CD4-positive, alpha-beta memory T cell (primary cell): ENCODE measurements at regions not wholly inside any gene's neighbourhood (a gene's known extent, or its start where the extent isn't known, plus 50 kb on each side); places are given as distances from the start of the nearest gene placed in this dataset.

Experiments used
- CTCF ChIA-PET: fragments of 350-600 bp; sonication (Branson Sonifier 250); formaldehyde crosslinking; loops from one replicate; lab custom pipeline; 2021; ENCODE audit warnings: inconsistent platforms; ENCODE audit not compliant: partially characterized antibody; lab: Charles Lee
- POLR2A ChIA-PET: fragments of 350-600 bp; sonication (Branson Sonifier 250); formaldehyde crosslinking; loops from one replicate; lab custom pipeline; 2021; ENCODE audit not compliant: partially characterized antibody; lab: Charles Lee
- DNase-seq, 5 donors: peaks; one replicate each; pipeline versions ENCODE4 v3.0.0 to v3.0.0-alpha.2; 2020 to 2022; ENCODE audit warnings: mixed read lengths in 1 of 5
- H3K27ac ChIP-seq: one replicate; pipeline ENCODE4 v1.7.0; 2013; ENCODE audit warnings: low read depth, low read length
- H3K27me3 ChIP-seq: 2 replicates; pipeline ENCODE4 v1.7.0; 2013; ENCODE audit warnings: mild to moderate bottlenecking, low read length, moderate library complexity; ENCODE audit not compliant: insufficient read depth
- H3K36me3 ChIP-seq: 2 replicates; pipeline ENCODE4 v1.7.0; 2013; ENCODE audit warnings: mild to moderate bottlenecking, low read length, moderate library complexity; ENCODE audit not compliant: insufficient read depth
- H3K4me1 ChIP-seq: 2 replicates; pipeline ENCODE4 v1.7.0; 2013; ENCODE audit warnings: mild to moderate bottlenecking, low read length, moderate library complexity; ENCODE audit not compliant: insufficient read depth
- H3K4me3 ChIP-seq, 2 donors: one replicate each; pipeline ENCODE4 v1.7.0; 2013; ENCODE audit warnings: low read length in 2 of 2, mild to moderate bottlenecking in 1 of 2
- H3K9me3 ChIP-seq, 2 donors: one replicate each; pipeline ENCODE4 v1.7.0; 2013; ENCODE audit warnings: low read length in 2 of 2, control low read depth in 1 of 2; ENCODE audit not compliant: control insufficient read depth in 1 of 2
- H3K27ac Mint-ChIP-seq, 7 donors: one replicate each; pipeline ENCODE4 v1.8.0; 2020 to 2021; ENCODE audit warnings: mixed read lengths in 7 of 7, mild to moderate bottlenecking in 6 of 7, inconsistent platforms in 3 of 7, moderate library complexity in 3 of 7
- H3K27me3 Mint-ChIP-seq, 2 donors: one replicate each; pipeline ENCODE4 v1.8.0; 2020 to 2021; ENCODE audit warnings: mixed read lengths in 2 of 2
- H3K36me3 Mint-ChIP-seq, 2 donors: one replicate each; pipeline ENCODE4 v1.8.0; 2020 to 2021; ENCODE audit warnings: mixed read lengths in 2 of 2, inconsistent platforms in 1 of 2, mild to moderate bottlenecking in 1 of 2
- H3K4me1 Mint-ChIP-seq, 4 donors: one replicate each; pipeline ENCODE4 v1.8.0; 2020 to 2021; ENCODE audit warnings: mixed read lengths in 4 of 4, mild to moderate bottlenecking in 1 of 4
- H3K4me3 Mint-ChIP-seq, 8 donors: one replicate each; pipeline ENCODE4 v1.8.0; 2020 to 2021; ENCODE audit warnings: mixed read lengths in 8 of 8, mild to moderate bottlenecking in 7 of 8, moderate library complexity in 6 of 8, inconsistent platforms in 3 of 8
- H3K9me3 Mint-ChIP-seq, 8 donors: one replicate each; pipeline ENCODE4 v1.8.0; 2020 to 2021; ENCODE audit warnings: mixed read lengths in 8 of 8, mild to moderate bottlenecking in 5 of 8, inconsistent platforms in 3 of 8, moderate library complexity in 1 of 8
- intact Hi-C: fragments of 100-400 bp; cut with micrococcal nuclease; formaldehyde crosslinking; loops from one replicate; pipeline ENCODE4 v1.15.1; 2023

DNA sequence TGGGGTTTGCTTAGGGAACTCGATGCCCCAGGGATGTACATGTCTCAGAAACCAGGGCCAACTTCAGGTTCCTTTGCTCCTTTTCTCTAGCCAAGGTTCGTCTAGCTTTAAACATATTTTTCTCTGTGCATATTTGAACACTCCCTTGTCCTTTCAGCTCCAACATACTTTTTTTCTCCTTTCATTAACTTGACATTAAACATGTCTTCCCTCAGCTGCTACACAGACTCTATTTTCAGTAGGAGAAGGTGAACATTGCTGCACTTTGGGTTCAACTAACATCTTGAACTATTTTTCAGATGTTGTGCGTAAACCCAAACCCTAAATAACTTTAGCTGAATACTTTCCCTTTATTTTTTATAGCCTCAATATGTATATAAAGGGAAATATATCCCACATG is 212.9 kb downstream of the MTX2 start:
- Mint-ChIP-seq H3K4me1 (no peaks in the 10 kb centered on the region), H3K9me3 (no peaks in the 10 kb centered on the region), H3K36me3 (no peaks in the 10 kb centered on the region), H3K27ac (peak overlapping the region in 1 of 7 donors; percentile 11), H3K27me3 (peaks cover 19 to 23% of the 10 kb centered on the region in 2 donors), H3K4me3 (no peak overlapping the region)
- intact Hi-C loops: no loop called here
- Histone ChIP-seq H3K27me3 (no peaks in the 10 kb centered on the region), H3K4me1 (no peaks in the 10 kb centered on the region), H3K9me3 (no peaks in the 10 kb centered on the region), H3K27ac (no peak overlapping the region), H3K36me3 (no peaks in the 10 kb centered on the region), H3K4me3 (no peak overlapping the region)
- POLR2A ChIA-PET: no interaction called here
- CTCF ChIA-PET: no interaction called here
- no peak for DNase-seq

DNA sequence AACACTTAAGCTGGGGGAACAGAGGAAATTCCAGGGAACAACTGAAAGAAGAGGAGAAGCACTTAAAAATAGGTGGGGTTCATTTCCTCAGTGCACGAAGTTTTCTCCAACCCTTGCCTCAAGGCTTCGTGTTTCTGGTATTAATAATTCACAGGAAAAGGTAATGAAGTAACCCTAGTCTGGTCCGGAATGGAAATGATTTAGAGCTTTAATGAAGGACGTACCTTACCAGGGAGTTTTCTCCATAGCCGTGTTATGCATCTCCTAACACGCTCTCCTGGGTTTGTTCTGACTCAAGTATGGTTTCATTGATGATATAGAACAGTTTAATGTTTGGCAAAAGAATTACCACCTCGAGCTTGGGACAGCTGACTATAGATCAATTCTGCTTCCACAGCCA is 214.2 kb downstream of the MTX2 start:
- ChIA-PET CTCF (no interaction called here), POLR2A (no interaction called here)
- no peaks in the 10 kb centered on the region for H3K36me3 Mint-ChIP-seq
- intact Hi-C loops: no loop called here
- Histone ChIP-seq H3K4me3 (no peak overlapping the region), H3K9me3 (no peaks in the 10 kb centered on the region), H3K4me1 (no peaks in the 10 kb centered on the region), H3K27me3 (no peaks in the 10 kb centered on the region), H3K36me3 (no peaks in the 10 kb centered on the region), H3K27ac (no peak overlapping the region)
- H3K27me3 Mint-ChIP-seq: peaks cover 20 to 31% of the 10 kb centered on the region in 2 donors
- DNase-seq: no peak
- peaks cover 0 to 3% (median 0%) of the 10 kb centered on the region in 8 donors for H3K9me3 Mint-ChIP-seq
- H3K4me1 Mint-ChIP-seq: no peaks in the 10 kb centered on the region
- no peak overlapping the region for H3K4me3 Mint-ChIP-seq
- H3K27ac Mint-ChIP-seq: no peak overlapping the region

DNA sequence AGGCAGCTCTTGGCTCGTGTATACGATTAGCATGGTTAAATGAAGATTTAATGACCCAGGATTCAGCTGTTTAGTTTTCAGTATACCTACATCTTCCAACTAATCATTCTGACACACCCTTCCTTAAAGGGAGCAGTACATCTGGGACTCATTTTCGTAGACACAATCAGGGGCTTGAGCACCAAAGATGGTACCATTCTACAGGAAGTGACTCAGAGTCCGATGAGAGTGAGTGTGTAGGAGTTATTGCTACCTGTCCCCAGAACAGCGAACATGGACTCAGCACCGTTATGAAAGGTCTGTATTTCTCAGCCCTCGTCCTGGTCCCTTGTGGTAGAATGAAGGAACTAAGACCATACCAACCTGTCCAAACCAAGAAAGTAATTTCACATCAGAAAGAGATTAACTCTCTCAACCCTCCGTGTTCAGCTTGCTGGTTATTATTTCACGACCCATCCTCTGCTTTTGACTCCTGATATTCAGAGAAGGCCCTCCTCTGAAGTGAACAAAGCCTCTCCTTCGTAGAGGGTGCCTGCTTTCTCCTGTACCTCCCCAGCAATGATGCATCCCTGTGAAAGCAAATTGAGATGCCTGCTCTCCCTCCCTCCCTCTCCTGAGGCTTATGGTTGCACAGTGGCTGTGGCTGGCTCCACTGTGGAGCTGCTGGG is 214.8 kb downstream of the MTX2 start:
- H3K27me3 ChIP-seq: no peaks in the 10 kb centered on the region
- CTCF ChIA-PET: no interaction called here
- no peaks in the 10 kb centered on the region for H3K36me3 ChIP-seq
- Mint-ChIP-seq H3K9me3 (peaks cover 0 to 3% (median 0%) of the 10 kb centered on the region in 8 donors), H3K27ac (no peak overlapping the region), H3K27me3 (peaks cover 22 to 31% of the 10 kb centered on the region in 2 donors), H3K4me3 (no peak overlapping the region), H3K4me1 (no peaks in the 10 kb centered on the region), H3K36me3 (no peaks in the 10 kb centered on the region)
- H3K4me1 ChIP-seq: no peaks in the 10 kb centered on the region
- no peak overlapping the region for H3K4me3 ChIP-seq
- intact Hi-C loops: no loop called here
- no peaks in the 10 kb centered on the region for H3K9me3 ChIP-seq
- H3K27ac ChIP-seq: no peak overlapping the region
- DNase-seq: no peak
- POLR2A ChIA-PET: no interaction called here

DNA sequence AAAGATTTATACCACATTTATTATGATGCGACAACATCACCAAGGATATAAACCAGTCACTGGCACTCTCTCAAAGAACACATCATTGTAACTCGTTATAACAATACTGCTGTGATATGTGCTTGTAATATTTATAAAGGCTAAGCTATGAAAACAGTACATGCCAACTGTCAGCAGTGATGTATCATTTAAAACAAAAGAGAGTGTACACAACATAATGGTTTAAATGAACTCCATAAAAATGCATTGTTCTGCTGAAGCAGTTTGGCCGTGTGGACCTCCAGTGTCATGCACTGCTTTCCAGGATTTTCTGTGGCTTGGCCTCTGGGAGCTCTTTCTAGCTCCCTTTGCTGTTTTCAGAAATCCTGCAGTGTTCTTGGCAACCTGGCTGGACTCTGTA is 215.6 kb downstream of the MTX2 start:
- Histone ChIP-seq H3K36me3 (no peaks in the 10 kb centered on the region), H3K4me1 (no peaks in the 10 kb centered on the region), H3K27me3 (no peaks in the 10 kb centered on the region), H3K27ac (no peak overlapping the region), H3K4me3 (no peak overlapping the region), H3K9me3 (no peaks in the 10 kb centered on the region)
- peaks cover 0 to 3% (median 0%) of the 10 kb centered on the region in 8 donors for H3K9me3 Mint-ChIP-seq
- H3K4me3 Mint-ChIP-seq: no peak overlapping the region
- no peaks in the 10 kb centered on the region for H3K4me1 Mint-ChIP-seq
- H3K27me3 Mint-ChIP-seq: peaks cover 23 to 29% of the 10 kb centered on the region in 2 donors
- intact Hi-C loops: no loop called here
- POLR2A ChIA-PET: no interaction called here
- no peaks in the 10 kb centered on the region for H3K36me3 Mint-ChIP-seq
- CTCF ChIA-PET: no interaction called here
- no peak overlapping the region for H3K27ac Mint-ChIP-seq
- DNase-seq: no peak

DNA sequence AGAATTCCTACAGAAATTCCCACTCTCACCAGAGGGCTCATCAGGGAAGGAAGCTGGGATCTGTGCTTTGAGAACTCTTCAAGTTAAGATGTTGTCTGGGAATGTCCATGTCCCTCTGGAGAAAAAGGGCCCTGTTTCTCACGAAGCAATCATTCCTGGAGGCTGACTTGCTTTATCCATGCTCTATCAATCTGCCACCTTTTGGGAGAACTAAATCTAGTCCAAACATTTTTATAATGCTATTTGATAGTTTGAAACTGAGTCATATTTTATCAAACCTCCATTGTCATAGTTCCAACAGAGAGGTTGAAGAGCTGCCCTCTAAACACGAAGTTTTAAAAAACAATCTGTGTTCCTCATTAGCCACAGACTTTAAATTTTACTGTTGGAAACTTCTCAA is 219.2 kb downstream of the MTX2 start:
- no peak overlapping the region for H3K4me3 Mint-ChIP-seq
- no peak overlapping the region for H3K27ac Mint-ChIP-seq
- DNase-seq: no peak
- Histone ChIP-seq H3K4me1 (no peaks in the 10 kb centered on the region), H3K9me3 (no peaks in the 10 kb centered on the region), H3K27ac (no peak overlapping the region), H3K36me3 (no peaks in the 10 kb centered on the region), H3K27me3 (no peaks in the 10 kb centered on the region), H3K4me3 (no peak overlapping the region)
- ChIA-PET CTCF (no interaction called here), POLR2A (no interaction called here)
- no peaks in the 10 kb centered on the region for H3K36me3 Mint-ChIP-seq
- peaks cover 0 to 3% (median 0%) of the 10 kb centered on the region in 8 donors for H3K9me3 Mint-ChIP-seq
- intact Hi-C loops: no loop called here
- H3K4me1 Mint-ChIP-seq: peaks cover 0 to 2% (median 0%) of the 10 kb centered on the region in 4 donors
- peaks cover 10 to 18% of the 10 kb centered on the region in 2 donors for H3K27me3 Mint-ChIP-seq

DNA sequence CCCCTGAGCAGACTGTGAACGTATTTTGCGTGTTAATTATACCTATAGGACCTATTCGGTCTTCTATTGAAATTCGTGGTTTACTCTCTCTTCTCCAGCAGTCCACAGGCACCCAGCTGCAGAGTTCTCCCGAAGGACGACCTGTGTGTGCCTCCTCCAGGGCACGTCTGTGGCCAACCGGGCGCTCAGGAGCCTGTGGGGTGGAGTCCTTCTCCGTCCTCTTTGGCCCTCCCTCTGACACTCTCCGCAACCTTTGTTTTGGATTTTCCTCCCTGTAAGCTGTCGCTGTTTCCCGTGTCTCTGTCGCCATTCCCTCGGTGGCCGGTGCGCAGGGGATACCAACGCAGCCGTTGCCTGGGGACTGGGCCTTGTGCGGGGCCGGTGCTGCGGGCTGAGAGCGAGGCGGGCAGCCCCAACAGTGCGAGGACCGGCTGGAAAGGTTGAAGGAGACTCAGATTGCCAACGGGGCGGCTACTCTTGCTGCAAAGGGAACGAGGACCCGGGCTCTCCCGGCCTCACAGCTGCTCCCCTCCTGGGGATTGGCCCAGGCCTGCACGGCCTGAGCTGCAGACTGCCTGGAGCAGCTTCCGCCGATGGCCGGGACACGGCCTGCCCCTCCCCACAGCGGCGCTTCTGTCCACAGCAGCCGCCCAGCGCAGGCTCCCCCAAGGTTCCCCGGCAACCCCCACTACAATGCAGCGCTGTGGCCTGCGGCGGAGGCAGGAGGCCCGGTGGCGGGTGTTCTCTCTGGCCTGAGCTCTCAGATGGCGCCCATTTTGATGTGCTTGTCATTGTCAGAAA is 221.0 kb downstream of the MTX2 start:
- Mint-ChIP-seq H3K4me3 (peak overlapping the region in 1 of 8 donors; percentile 7), H3K27ac (no peak overlapping the region), H3K4me1 (peaks cover 0 to 2% (median 0%) of the 10 kb centered on the region in 4 donors), H3K9me3 (peaks cover 0 to 3% (median 0%) of the 10 kb centered on the region in 8 donors), H3K27me3 (peaks cover 13 to 28% of the 10 kb centered on the region in 2 donors), H3K36me3 (no peaks in the 10 kb centered on the region)
- Histone ChIP-seq H3K9me3 (no peaks in the 10 kb centered on the region), H3K4me3 (no peak overlapping the region), H3K27ac (no peak overlapping the region), H3K27me3 (no peaks in the 10 kb centered on the region), H3K36me3 (no peaks in the 10 kb centered on the region), H3K4me1 (no peaks in the 10 kb centered on the region)
- CTCF ChIA-PET: interaction anchor here (0.6 kb wide), 1 partner anchor 926 kb away, joined by 3 read pairs; no protein-coding TSS in a partner anchor
- DNase-seq: no peak
- intact Hi-C loops: no loop called here
- POLR2A ChIA-PET: no interaction called here

DNA sequence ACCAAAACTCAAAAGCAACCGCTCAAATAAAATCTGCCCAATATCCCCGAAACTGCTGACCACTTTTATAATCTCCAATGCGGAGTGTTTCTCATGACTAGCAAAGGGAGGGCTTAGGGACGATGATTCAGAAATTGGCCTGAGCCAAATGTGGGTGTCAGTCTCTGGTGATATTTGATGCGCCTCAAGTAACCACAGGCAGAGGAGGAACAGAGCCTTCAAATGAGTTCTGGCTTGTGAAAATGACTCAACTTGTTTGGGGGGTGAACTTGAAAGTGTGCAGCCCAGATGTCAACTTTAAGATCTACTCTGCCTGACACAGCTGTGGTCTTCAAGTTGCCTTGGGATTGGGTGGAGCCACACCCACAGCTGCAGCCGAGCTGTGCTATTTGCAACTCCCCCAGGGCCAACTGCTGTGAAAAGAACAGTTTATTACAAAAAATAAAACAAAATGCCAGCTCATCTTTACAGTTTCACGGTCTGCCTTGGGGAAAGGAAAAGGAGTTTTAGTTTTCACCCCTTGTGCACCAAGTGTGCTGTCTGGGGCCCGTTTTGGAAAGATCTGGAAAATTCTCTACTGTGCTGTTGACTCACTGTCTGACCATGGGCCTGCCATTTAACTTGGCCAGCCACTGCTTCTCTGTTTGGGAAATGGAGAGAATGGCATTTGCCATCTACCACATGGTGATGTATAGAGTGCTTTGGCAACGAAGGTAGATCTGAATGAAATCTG is 222.1 kb downstream of the MTX2 start:
- Mint-ChIP-seq H3K4me1 (peaks cover 0 to 2% (median 0%) of the 10 kb centered on the region in 4 donors), H3K27ac (no peak overlapping the region), H3K36me3 (no peaks in the 10 kb centered on the region), H3K4me3 (no peak overlapping the region), H3K27me3 (peaks cover 15 to 35% of the 10 kb centered on the region in 2 donors), H3K9me3 (peaks cover 0 to 3% (median 0%) of the 10 kb centered on the region in 8 donors)
- Histone ChIP-seq H3K9me3 (no peaks in the 10 kb centered on the region), H3K27ac (no peak overlapping the region), H3K36me3 (no peaks in the 10 kb centered on the region), H3K4me3 (no peak overlapping the region), H3K4me1 (no peaks in the 10 kb centered on the region), H3K27me3 (no peaks in the 10 kb centered on the region)
- ChIA-PET POLR2A (no interaction called here), CTCF (no interaction called here)
- intact Hi-C loops: no loop called here
- no peak for DNase-seq
